ENCODE measurements at regions not wholly inside any gene's neighbourhood (a gene's known extent, or its start where the extent isn't known, plus 50 kb on each side); places are given as distances from the start of the nearest gene placed in this dataset.

- peak; percentile 90 for TF ChIP-seq ARID5B (CRISPR knock-in tag; IDR thresholded peaks at IDR 0.05)
- peak; percentile 82 for TF ChIP-seq TBX2 (CRISPR knock-in tag; IDR thresholded peaks at IDR 0.05; ENCODE audit: borderline replicate concordance)
- TF ChIP-seq MXD3 (CRISPR knock-in tag; IDR thresholded peaks at IDR 0.05), result 0 out of 2 replicates have a peak, but pooled peaks have one; percentile 59
- TF ChIP-seq NFKBIZ (CRISPR knock-in tag; IDR thresholded peaks at IDR 0.05), result peak; percentile 72; the same call in 1 of the 2 replicates
- no peak for TF ChIP-seq ZBTB49 (CRISPR knock-in tag; IDR thresholded peaks at IDR 0.05; ENCODE audit: borderline replicate concordance)
- peak; percentile 71; the same call in 1 of the 2 replicates for TF ChIP-seq ZNF709 (CRISPR knock-in tag; IDR thresholded peaks at IDR 0.05)
- TF ChIP-seq JUN (CRISPR knock-in tag; IDR thresholded peaks at IDR 0.05), result peak; percentile 94
- peak; percentile 59; the same call in 1 of the 2 replicates for TF ChIP-seq ZNF205 (CRISPR knock-in tag; IDR thresholded peaks at IDR 0.05)
- TF ChIP-seq THAP8 (CRISPR knock-in tag; IDR thresholded peaks at IDR 0.05; ENCODE audit: borderline replicate concordance), result no peak
- TF ChIP-seq ZNF562 (CRISPR knock-in tag; IDR thresholded peaks at IDR 0.05; ENCODE audit: borderline replicate concordance), result no peak
- TF ChIP-seq ZSCAN9 (CRISPR knock-in tag; IDR thresholded peaks at IDR 0.05; ENCODE audit: borderline replicate concordance), result peak; percentile 99
- peak; percentile 40; the same call in 1 of the 2 replicates for TF ChIP-seq TBX3 (IDR thresholded peaks at IDR 0.05; ENCODE audit: borderline replicate concordance)
- TF ChIP-seq ZNF83 (CRISPR knock-in tag; IDR thresholded peaks at IDR 0.05; ENCODE audit: borderline replicate concordance), result 0 out of 2 replicates have a peak, but pooled peaks have one; percentile 35
- TF ChIP-seq ZMYM2 (CRISPR knock-in tag; IDR thresholded peaks at IDR 0.05), result peak; percentile 100
- peak; percentile 45; the same call in 1 of the 2 replicates for TF ChIP-seq IRF9 (CRISPR knock-in tag; IDR thresholded peaks at IDR 0.05; ENCODE audit: borderline replicate concordance)
- TF ChIP-seq HIVEP1 (CRISPR knock-in tag; IDR thresholded peaks at IDR 0.05), result no peak
- TF ChIP-seq RFX1 (IDR thresholded peaks at IDR 0.05), result no peak
These were observed 249.4 kb upstream of the PCDH20 start (continued) for GRCh38 chr13:61664801-61665705.
